ENCODE measurements at regions not wholly inside any gene's neighbourhood (a gene's known extent, or its start where the extent isn't known, plus 50 kb on each side); places are given as distances from the start of the nearest gene placed in this dataset.

DNA sequence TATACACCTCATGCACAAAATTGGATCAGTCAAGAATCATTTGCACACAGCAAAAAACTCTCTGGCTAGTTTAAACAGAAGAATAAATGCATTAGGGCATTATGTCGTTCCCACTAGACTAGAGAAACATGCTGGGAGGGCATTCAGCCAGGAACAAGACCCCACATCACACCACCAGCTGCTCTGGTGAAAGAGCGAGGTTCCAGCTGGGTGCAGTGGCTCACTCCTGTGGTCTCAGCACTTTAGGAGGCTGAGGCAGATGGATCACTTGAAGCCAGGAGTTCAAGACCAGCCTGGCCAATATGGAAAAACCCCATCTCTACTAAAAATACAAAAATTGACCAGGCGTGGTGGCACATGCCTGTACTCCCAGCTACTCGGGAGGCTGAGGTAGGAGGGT, 52.1 kb upstream of the BACE2 start:
- DNase-seq, result no peak

All from hypothalamus (tissue), 51 donors.